ENCODE measurements at regions not wholly inside any gene's neighbourhood (a gene's known extent, or its start where the extent isn't known, plus 50 kb on each side); places are given as distances from the start of the nearest gene placed in this dataset.
A peak's percentile ranks its signal among the peaks of the same experiment; 100 is the strongest.

DNA sequence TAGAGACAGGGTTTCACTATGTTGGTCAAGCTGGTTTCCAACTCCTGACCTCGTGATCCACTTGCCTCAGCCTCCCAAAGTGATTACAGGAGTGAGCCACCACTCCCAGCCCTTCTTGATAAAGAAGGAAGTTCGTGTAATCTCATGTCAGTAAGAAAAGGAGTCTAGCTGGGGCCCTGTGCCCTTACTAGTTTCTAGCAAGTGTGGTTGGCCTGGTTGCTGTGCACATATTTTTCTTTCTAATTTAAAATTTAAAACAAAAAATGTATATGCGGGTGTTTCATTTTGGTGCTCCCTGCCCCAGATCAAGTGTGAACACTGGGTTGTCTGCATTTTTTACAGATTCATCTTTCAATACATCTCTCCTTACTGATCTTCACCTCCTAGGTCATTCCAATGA lies 770.8 kb upstream of the TENM4 start:
- Mint-ChIP-seq H3K4me1 (peaks cover 0 to 5% of the 10 kb centered on the region in 2 experiments; a peak in 1 of 4 replicates), H3K9me3 (peaks cover 0 to 4% of the 10 kb centered on the region in 2 experiments; a peak in 2 of 5 replicates), H3K36me3 (ENCODE audit: insufficient read depth in 1 of 3, low read depth in 3 of 3) (peaks cover 0 to 2% (median 0%) of the 10 kb centered on the region in 3 experiments; a peak in 3 of 7 replicates), H3K27ac (peak overlapping the region in 1 of 3 experiments; percentile 50; a peak in 1 of 7 replicates), H3K27me3 (ENCODE audit: low read depth) (no peaks in the 10 kb centered on the region), H3K4me3 (no peak overlapping the region)
- Histone ChIP-seq H3K27me3 (ENCODE audit: insufficient read depth, low read length) (no peaks in the 10 kb centered on the region), H2BK12ac (ENCODE audit: insufficient read length, low read depth, low read length) (no peak overlapping the region), H3K14ac (ENCODE audit: insufficient read depth, low read length) (no peak overlapping the region), H3K56ac (ENCODE audit: insufficient read length, low read depth, low read length) (no peak overlapping the region), H2BK20ac (ENCODE audit: low read depth, low read length, poor library complexity, severe bottlenecking) (no peak overlapping the region), H4K20me1 (ENCODE audit: control insufficient read depth, insufficient read depth, insufficient read length) (no peaks in the 10 kb centered on the region), H3K23ac (ENCODE audit: insufficient read length, low read depth, low read length) (no peak overlapping the region), H2BK15ac (ENCODE audit: low read depth, low read length) (no peak overlapping the region), H3K9ac (ENCODE audit: extremely low read depth, insufficient read length, low read length) (no peak overlapping the region), H2AFZ (ENCODE audit: low read length) (no peak overlapping the region), H2BK120ac (ENCODE audit: low read depth, low read length, poor library complexity, severe bottlenecking) (no peak overlapping the region), H3K9me3 (ENCODE audit: control insufficient read depth, low read depth, low read length) (no peaks in the 10 kb centered on the region), H4K8ac (replicated peaks; ENCODE audit: insufficient read length, low read depth, low read length) (no peak overlapping the region), H2BK5ac (ENCODE audit: insufficient read length, low read length) (no peak overlapping the region), H3K4me2 (ENCODE audit: insufficient read depth, insufficient read length, low read length) (no peak overlapping the region), H3K23me2 (ENCODE audit: insufficient read length, low read depth, low read length, poor library complexity, severe bottlenecking) (no peaks in the 10 kb centered on the region), H2AK5ac (ENCODE audit: insufficient read length, low read length) (no peak overlapping the region), H3K4ac (ENCODE audit: low read depth, low read length) (no peak overlapping the region), H3K27ac (ENCODE audit: insufficient read length, low read depth, low read length) (no peak overlapping the region), H4K5ac (ENCODE audit: insufficient read length, low read depth, low read length) (no peak overlapping the region), H3K18ac (ENCODE audit: insufficient read length, low read depth, low read length) (no peak overlapping the region), H4K91ac (ENCODE audit: insufficient read length, low read depth, low read length) (no peak overlapping the region), H3K79me2 (ENCODE audit: insufficient read depth, low read length) (no peaks in the 10 kb centered on the region), H3K79me1 (ENCODE audit: insufficient read depth, low read depth, low read length, poor library complexity, severe bottlenecking) (no peaks in the 10 kb centered on the region), H3T11ph (ENCODE audit: low read length) (no peak overlapping the region), H3K4me1 (ENCODE audit: insufficient read depth, low read length) (no peaks in the 10 kb centered on the region)
- WGBS (ENCODE audit: extremely low coverage, insufficient read length, low lambda C conversion rate): no CpG with 5 or more reads among the region's 3 CpGs
- DNase-seq: no peak
- TF ChIP-seq, protein P1, sequence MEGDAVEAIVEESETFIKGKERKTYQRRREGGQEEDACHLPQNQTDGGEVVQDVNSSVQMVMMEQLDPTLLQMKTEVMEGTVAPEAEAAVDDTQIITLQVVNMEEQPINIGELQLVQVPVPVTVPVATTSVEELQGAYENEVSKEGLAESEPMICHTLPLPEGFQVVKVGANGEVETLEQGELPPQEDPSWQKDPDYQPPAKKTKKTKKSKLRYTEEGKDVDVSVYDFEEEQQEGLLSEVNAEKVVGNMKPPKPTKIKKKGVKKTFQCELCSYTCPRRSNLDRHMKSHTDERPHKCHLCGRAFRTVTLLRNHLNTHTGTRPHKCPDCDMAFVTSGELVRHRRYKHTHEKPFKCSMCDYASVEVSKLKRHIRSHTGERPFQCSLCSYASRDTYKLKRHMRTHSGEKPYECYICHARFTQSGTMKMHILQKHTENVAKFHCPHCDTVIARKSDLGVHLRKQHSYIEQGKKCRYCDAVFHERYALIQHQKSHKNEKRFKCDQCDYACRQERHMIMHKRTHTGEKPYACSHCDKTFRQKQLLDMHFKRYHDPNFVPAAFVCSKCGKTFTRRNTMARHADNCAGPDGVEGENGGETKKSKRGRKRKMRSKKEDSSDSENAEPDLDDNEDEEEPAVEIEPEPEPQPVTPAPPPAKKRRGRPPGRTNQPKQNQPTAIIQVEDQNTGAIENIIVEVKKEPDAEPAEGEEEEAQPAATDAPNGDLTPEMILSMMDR (conservative IDR thresholded peaks at IDR 0.05): no peak

All from H9 (cell line).